ENCODE measurements at regions not wholly inside any gene's neighbourhood (a gene's known extent, or its start where the extent isn't known, plus 50 kb on each side); places are given as distances from the start of the nearest gene placed in this dataset.

GRCh38 chr12:65566751-65567150 lies 257.5 kb upstream of the HMGA2 start:
- no peak for TF ChIP-seq GABPA (IDR thresholded peaks at IDR 0.05; ENCODE audit: low read depth)
- TF ChIP-seq CTCF (IDR thresholded peaks at IDR 0.05; ENCODE audit: insufficient read depth, low read length), result no peak

Data from HL-60 (cell line).